ENCODE measurements at regions not wholly inside any gene's neighbourhood (a gene's known extent, or its start where the extent isn't known, plus 50 kb on each side); places are given as distances from the start of the nearest gene placed in this dataset.

DNA sequence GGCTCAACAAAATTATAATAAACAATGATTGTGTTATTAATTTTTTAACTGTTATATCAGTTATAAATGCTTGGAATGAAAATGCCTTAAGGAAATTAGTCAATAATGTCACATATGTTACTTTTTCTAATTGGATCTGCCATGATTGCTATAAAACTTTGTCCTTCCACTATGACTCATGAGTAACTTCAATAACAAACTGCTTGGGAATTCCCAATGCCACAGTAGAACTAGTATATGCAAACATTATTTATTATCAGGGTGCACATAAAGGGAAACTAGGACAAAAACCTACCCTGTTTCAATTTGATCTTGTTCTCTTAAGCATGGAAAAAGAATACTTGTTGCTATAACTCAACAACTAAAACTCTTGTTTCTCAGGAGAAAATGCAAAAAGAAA, 59.1 kb upstream of the PDC start:
- no peak overlapping the region for H3K9ac ChIP-seq (ENCODE audit: low read length)
- ChIA-PET CTCF (no interaction called here), POLR2A (no interaction called here), RAD21 (ENCODE audit: low non-redundant PET in 1 of 2, low total read pairs in 2 of 2, uncharacterized antibody in 2 of 2, unreplicated experiment in 2 of 2) (no interaction called here)
- no peaks in the 10 kb centered on the region; a peak in 1 of 4 replicates for H3K9me3 ChIP-seq (ENCODE audit: control insufficient read depth in 1 of 2, insufficient read depth in 1 of 2, low read depth in 1 of 2, low read length in 2 of 2)
- BruUV-seq (replicated peaks) = no TSS peak
- no peaks in the 10 kb centered on the region for H3K36me3 ChIP-seq (ENCODE audit: control insufficient read depth in 1 of 2, insufficient read depth in 2 of 2, low read length in 2 of 2)
- H3K79me2 ChIP-seq (ENCODE audit: insufficient read depth, low read length) = no peaks in the 10 kb centered on the region
- H3K9me2 ChIP-seq (ENCODE audit: insufficient read depth) = no peaks in the 10 kb centered on the region
- intact Hi-C loops (cut with micrococcal nuclease) = no loop called here
- H3K4me3 ChIP-seq (replicated peaks in 1 of 2; ENCODE audit: low read depth in 1 of 2, low read length in 2 of 2) = no peak overlapping the region
- H3K4me2 ChIP-seq (ENCODE audit: low read length) = no peak overlapping the region
- no peak for ATAC-seq
- no peak for TF ChIP-seq EZH2 (IDR thresholded peaks at IDR 0.05)
- no peak for TF ChIP-seq SP1 (IDR thresholded peaks at IDR 0.05; ENCODE audit: low read depth)
- no peak for TF ChIP-seq SRF (IDR thresholded peaks at IDR 0.05; ENCODE audit: low read depth)
- TF ChIP-seq, protein P1, sequence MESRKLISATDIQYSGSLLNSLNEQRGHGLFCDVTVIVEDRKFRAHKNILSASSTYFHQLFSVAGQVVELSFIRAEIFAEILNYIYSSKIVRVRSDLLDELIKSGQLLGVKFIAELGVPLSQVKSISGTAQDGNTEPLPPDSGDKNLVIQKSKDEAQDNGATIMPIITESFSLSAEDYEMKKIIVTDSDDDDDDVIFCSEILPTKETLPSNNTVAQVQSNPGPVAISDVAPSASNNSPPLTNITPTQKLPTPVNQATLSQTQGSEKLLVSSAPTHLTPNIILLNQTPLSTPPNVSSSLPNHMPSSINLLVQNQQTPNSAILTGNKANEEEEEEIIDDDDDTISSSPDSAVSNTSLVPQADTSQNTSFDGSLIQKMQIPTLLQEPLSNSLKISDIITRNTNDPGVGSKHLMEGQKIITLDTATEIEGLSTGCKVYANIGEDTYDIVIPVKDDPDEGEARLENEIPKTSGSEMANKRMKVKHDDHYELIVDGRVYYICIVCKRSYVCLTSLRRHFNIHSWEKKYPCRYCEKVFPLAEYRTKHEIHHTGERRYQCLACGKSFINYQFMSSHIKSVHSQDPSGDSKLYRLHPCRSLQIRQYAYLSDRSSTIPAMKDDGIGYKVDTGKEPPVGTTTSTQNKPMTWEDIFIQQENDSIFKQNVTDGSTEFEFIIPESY (IDR thresholded peaks at IDR 0.05; ENCODE audit: extremely low read depth, insufficient replicate concordance, low read length) = no peak
- no peak for TF ChIP-seq EGR1 (IDR thresholded peaks at IDR 0.05; ENCODE audit: low read depth)
- no peak for TF ChIP-seq ELF1 (IDR thresholded peaks at IDR 0.05; ENCODE audit: borderline replicate concordance, low read depth)
- TF ChIP-seq, protein P2, sequence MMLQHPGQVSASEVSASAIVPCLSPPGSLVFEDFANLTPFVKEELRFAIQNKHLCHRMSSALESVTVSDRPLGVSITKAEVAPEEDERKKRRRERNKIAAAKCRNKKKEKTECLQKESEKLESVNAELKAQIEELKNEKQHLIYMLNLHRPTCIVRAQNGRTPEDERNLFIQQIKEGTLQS (IDR thresholded peaks at IDR 0.05) = no peak
- no peak for TF ChIP-seq CEBPB (IDR thresholded peaks at IDR 0.05; ENCODE audit: low read depth)
- TF ChIP-seq POLR2A (IDR thresholded peaks at IDR 0.05; ENCODE audit: borderline replicate concordance, extremely low read depth, insufficient read depth, insufficient read length) = no peak
- H2AFZ ChIP-seq (ENCODE audit: low read depth, low read length, poor library complexity, severe bottlenecking) = no peak overlapping the region
- no peak for DNase-seq (ENCODE audit: low read depth, low spot score)
- H4K20me1 ChIP-seq (ENCODE audit: insufficient read depth) = no peaks in the 10 kb centered on the region; the same call in 1 of the 2 replicates
- H3K4me1 ChIP-seq (ENCODE audit: control insufficient read depth in 1 of 2, insufficient read depth in 2 of 2, low read length in 2 of 2) = no peaks in the 10 kb centered on the region
- no peak overlapping the region for H3K27ac ChIP-seq (ENCODE audit: low read depth, low read length)
- H3K27me3 ChIP-seq (ENCODE audit: insufficient read depth, low read length) = no peaks in the 10 kb centered on the region

DNA sequence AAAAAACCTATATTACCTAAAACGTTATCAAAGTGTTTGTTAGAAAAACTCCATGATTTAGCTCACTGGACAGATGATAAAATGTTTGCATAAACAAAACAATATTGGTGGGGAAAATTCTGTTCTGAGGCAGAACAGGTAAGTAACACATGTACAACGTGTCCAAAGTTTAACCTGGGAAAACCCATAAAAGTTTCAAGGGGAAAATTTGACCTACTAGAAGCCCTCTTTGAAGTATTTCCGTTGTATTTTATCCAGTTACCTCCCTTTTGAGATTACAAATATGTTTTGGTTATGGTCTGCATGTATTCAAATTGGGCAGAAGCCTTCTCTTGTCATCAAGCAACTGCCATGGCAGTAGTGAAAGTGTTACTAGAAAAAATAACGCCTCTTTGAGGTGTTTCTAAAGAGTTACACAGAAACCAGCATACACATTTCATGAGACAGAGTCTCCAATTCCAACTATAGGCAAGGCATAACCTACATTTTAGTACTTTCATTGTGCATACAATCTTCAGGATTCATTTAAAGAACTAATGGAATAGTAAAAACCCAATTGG, 58.0 kb upstream of the PDC start:
- H3K9me3 ChIP-seq (ENCODE audit: control insufficient read depth in 1 of 2, insufficient read depth in 1 of 2, low read depth in 1 of 2, low read length in 2 of 2) = no peaks in the 10 kb centered on the region; a peak in 1 of 4 replicates
- H3K4me3 ChIP-seq (replicated peaks in 1 of 2; ENCODE audit: low read depth in 1 of 2, low read length in 2 of 2) = no peak overlapping the region
- no peak for ATAC-seq
- H3K4me2 ChIP-seq (ENCODE audit: low read length) = no peak overlapping the region
- H4K20me1 ChIP-seq (ENCODE audit: insufficient read depth) = no peaks in the 10 kb centered on the region
- RAD21 ChIA-PET (ENCODE audit: low non-redundant PET in 1 of 2, low total read pairs in 2 of 2, uncharacterized antibody in 2 of 2, unreplicated experiment in 2 of 2) = no interaction called here
- H3K27ac ChIP-seq (ENCODE audit: low read depth, low read length) = no peak overlapping the region
- no peaks in the 10 kb centered on the region for H3K79me2 ChIP-seq (ENCODE audit: insufficient read depth, low read length)
- DNase-seq (ENCODE audit: low read depth, low spot score) = no peak
- H3K9ac ChIP-seq (ENCODE audit: low read length) = no peak overlapping the region
- POLR2A ChIA-PET = no interaction called here
- H2AFZ ChIP-seq (ENCODE audit: low read depth, low read length, poor library complexity, severe bottlenecking) = no peak overlapping the region
- no peaks in the 10 kb centered on the region for H3K4me1 ChIP-seq (ENCODE audit: control insufficient read depth in 1 of 2, insufficient read depth in 2 of 2, low read length in 2 of 2)
- TF ChIP-seq ELF1 (IDR thresholded peaks at IDR 0.05; ENCODE audit: borderline replicate concordance, low read depth) = no peak
- TF ChIP-seq POLR2A (IDR thresholded peaks at IDR 0.05; ENCODE audit: borderline replicate concordance, extremely low read depth, insufficient read depth, insufficient read length) = no peak
- no peak for TF ChIP-seq RAD21 (IDR thresholded peaks at IDR 0.05; ENCODE audit: low read depth)
- TF ChIP-seq EZH2 (IDR thresholded peaks at IDR 0.05) = no peak
- TF ChIP-seq EZH2phosphoT487 (IDR thresholded peaks at IDR 0.05; ENCODE audit: borderline replicate concordance) = no peak
- TF ChIP-seq, protein P3, sequence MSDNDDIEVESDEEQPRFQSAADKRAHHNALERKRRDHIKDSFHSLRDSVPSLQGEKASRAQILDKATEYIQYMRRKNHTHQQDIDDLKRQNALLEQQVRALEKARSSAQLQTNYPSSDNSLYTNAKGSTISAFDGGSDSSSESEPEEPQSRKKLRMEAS (IDR thresholded peaks at IDR 0.05) = no peak
- no peaks in the 10 kb centered on the region for H3K9me2 ChIP-seq (ENCODE audit: insufficient read depth)
- H3K36me3 ChIP-seq (ENCODE audit: control insufficient read depth in 1 of 2, insufficient read depth in 2 of 2, low read length in 2 of 2) = no peaks in the 10 kb centered on the region
- CTCF ChIA-PET = no interaction called here
- no peaks in the 10 kb centered on the region for H3K27me3 ChIP-seq (ENCODE audit: insufficient read depth, low read length)
- intact Hi-C loops (cut with micrococcal nuclease) = no loop called here
- BruUV-seq (replicated peaks) = no TSS peak

Measured in HCT116 (cell line).